ENCODE measurements at regions not wholly inside any gene's neighbourhood (a gene's known extent, or its start where the extent isn't known, plus 50 kb on each side); places are given as distances from the start of the nearest gene placed in this dataset.

GRCh38 chr2:7619203-7619970 lies 702.2 kb downstream of the RNF144A start:
- no peak for TF ChIP-seq CTCF (conservative IDR thresholded peaks at IDR 0.05; ENCODE audit: low read length)
- TF ChIP-seq EZH2phosphoT487 (IDR thresholded peaks at IDR 0.05; ENCODE audit: borderline replicate concordance), result no peak

Measured in Loucy (cell line).